H1 (cell line): ENCODE measurements at regions not wholly inside any gene's neighbourhood (a gene's known extent, or its start where the extent isn't known, plus 50 kb on each side); places are given as distances from the start of the nearest gene placed in this dataset.

ENCODE experiments used
- CHD7 ChIP-seq: fragments of 300-600 bp; sonication (generic); IDR thresholded peaks from 2 replicates; pipeline ENCODE4 v1.7.1; 2012; ENCODE audit warnings: low read length, moderate library complexity, mild to moderate bottlenecking, inconsistent platforms; ENCODE audit not compliant: insufficient replicate concordance

- no peak for TF ChIP-seq CHD7
- TF ChIP-seq, all 59 proteins: peak for 0
Observed at GRCh38 chr13:72561791-72562190, 165.6 kb downstream of the MZT1 start (continued).
